ENCODE measurements at regions not wholly inside any gene's neighbourhood (a gene's known extent, or its start where the extent isn't known, plus 50 kb on each side); places are given as distances from the start of the nearest gene placed in this dataset.
A peak's percentile ranks its signal among the peaks of the same experiment; 100 is the strongest.
"Not testable (repeated sequence)": the region's sequence is repeated elsewhere in the genome, so short reads cannot be mapped to it uniquely, and the experiment has no call there.

DNA sequence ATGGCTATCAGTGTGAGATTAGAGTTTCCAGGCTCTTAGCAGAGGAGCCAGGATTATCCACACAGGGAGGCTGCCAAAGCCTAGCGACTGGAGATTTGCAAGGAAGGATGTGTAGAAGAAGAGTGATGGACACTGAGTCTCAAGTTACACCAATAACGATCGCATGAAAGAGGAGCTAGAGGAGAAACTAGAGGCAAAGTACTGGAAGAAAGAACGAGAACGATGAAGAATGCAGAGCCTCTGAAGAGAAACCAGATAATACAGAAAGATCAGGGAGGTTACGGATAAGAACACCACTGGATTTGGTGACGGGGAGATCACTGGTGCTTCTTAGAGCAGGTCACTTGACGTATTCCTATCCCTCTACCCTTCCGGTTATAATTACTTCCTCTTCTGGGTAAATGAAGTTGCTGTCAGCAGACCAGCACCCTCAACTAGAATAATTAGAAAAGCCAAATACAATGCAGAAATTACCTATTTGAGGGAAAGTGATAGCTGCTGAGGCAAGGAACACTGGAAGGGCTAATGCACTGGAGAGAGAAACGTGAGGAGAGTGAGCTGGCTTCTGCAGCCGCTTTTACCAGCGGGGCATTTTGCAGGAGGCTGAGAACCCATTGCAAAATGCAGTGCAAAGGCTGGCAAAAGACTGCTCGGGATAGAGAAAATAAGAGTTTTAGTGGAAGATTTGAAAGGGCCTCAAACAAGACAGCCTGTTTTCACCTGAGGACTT, 93.1 kb upstream of the HIF1A start:
- Histone ChIP-seq H3K4me3 (ENCODE audit: extremely low read depth, insufficient read depth, low read length, poor library complexity, severe bottlenecking) (no peak overlapping the region), H3K36me3 (ENCODE audit: control insufficient read depth, insufficient read depth, low read length) (no peaks in the 10 kb centered on the region), H3K27ac (ENCODE audit: low read depth, low read length, severe bottlenecking) (peak overlapping the region; percentile 83), H3K4me1 (ENCODE audit: control insufficient read depth, insufficient read depth, low read length, poor library complexity, severe bottlenecking) (peaks cover 41% of the 10 kb centered on the region), H3K9me3 (ENCODE audit: control insufficient read depth, low read length) (no peaks in the 10 kb centered on the region)
- WGBS, 2 experiments (ENCODE audit: insufficient coverage in 2 of 2), result 59 to 64% methylated on average over 11 to 12 of the region's 13 CpGs

DNA sequence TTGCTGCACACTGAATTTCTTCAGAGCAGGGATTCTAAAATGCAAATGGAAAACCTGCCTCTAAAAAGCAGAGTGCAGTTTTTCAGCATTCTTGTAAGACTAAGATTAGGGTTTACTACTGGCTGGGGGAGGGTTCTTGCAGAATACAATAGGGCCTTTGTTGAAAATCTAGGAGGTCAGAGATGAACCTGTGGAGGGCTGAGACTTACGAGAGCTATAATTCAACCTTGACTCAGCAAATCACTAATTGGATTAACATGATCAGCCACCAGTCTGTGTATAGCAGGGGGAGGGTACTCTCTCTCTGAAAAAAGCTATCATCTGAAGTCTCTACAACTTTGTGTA, 92.6 kb upstream of the HIF1A start:
- 60% methylated on average over 1 of the region's 1 CpG; no CpG with 5 or more reads in 1 of the 2 experiments for WGBS, 2 experiments (ENCODE audit: insufficient coverage in 2 of 2)
- Histone ChIP-seq H3K27ac (ENCODE audit: low read depth, low read length, severe bottlenecking) (peak overlapping the region; percentile 83), H3K9me3 (ENCODE audit: control insufficient read depth, low read length) (no peaks in the 10 kb centered on the region), H3K4me3 (ENCODE audit: extremely low read depth, insufficient read depth, low read length, poor library complexity, severe bottlenecking) (no peak overlapping the region), H3K4me1 (ENCODE audit: control insufficient read depth, insufficient read depth, low read length, poor library complexity, severe bottlenecking) (peaks cover 45% of the 10 kb centered on the region), H3K36me3 (ENCODE audit: control insufficient read depth, insufficient read depth, low read length) (no peaks in the 10 kb centered on the region)

DNA sequence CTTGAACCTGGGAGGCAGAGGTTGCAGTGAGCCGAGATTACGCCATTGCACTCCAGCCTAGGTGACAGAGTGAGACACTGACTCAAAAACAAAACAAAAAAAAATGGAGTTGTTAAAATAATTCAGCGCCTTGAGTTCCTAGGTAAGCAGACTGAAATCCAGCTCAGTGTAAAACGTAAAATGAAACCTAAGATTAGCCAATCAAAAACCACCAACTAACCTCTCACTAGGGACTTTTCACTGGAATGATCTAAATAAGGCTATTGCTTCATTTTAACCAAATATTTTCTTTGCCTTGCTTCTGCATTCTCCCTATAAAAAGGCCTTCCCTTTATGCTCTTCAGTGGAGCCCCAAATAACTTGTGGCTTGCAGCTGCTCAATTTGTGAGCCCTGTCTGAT, 91.6 kb upstream of the HIF1A start:
- Histone ChIP-seq H3K27ac (ENCODE audit: low read depth, low read length, severe bottlenecking) (no peak overlapping the region), H3K9me3 (ENCODE audit: control insufficient read depth, low read length) (no peaks in the 10 kb centered on the region), H3K36me3 (ENCODE audit: control insufficient read depth, insufficient read depth, low read length) (no peaks in the 10 kb centered on the region), H3K4me3 (ENCODE audit: extremely low read depth, insufficient read depth, low read length, poor library complexity, severe bottlenecking) (no peak overlapping the region), H3K4me1 (ENCODE audit: control insufficient read depth, insufficient read depth, low read length, poor library complexity, severe bottlenecking) (peaks cover 45% of the 10 kb centered on the region)
- 86 to 94% methylated on average over 2 to 4 of the region's 4 CpGs for WGBS, 2 experiments (ENCODE audit: insufficient coverage in 2 of 2)

DNA sequence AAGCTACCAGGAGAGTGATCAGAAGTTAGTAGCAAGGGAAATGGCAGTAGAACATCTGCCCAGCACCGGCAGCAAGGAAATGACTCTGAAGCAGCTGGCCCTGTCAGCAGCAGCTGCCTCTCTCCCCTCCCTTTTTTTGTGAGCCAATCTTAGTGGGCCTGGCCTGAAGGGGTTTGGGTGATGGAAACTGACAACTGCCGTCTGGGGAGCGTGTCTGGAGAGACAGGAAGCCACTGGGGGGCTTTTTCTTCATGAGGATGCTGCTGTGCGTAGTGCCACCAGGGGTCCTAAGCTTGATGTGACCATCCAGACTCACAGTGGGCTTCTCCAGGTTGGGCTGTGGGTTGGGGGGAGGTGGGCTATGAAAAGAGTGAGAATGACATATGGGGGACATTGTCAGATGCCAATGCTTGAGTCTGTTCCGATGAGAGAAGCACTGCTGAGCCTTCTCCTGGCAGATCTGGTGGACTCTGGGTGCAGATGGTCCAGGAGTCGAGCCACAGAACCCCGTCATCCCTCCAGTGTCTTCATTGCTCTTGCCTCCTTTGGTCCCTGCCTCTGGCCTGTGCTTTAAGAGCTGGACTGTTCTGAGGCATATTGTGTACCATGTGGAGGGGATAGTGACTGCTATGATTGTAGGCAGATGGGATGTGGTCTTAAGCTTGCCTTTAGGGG, 87.6 kb upstream of the HIF1A start:
- Histone ChIP-seq H3K9me3 (ENCODE audit: control insufficient read depth, low read length) (no peaks in the 10 kb centered on the region), H3K27ac (ENCODE audit: low read depth, low read length, severe bottlenecking) (no peak overlapping the region), H3K4me3 (ENCODE audit: extremely low read depth, insufficient read depth, low read length, poor library complexity, severe bottlenecking) (no peak overlapping the region), H3K36me3 (ENCODE audit: control insufficient read depth, insufficient read depth, low read length) (no peaks in the 10 kb centered on the region), H3K4me1 (ENCODE audit: control insufficient read depth, insufficient read depth, low read length, poor library complexity, severe bottlenecking) (peaks cover 38% of the 10 kb centered on the region)
- WGBS, 2 experiments (ENCODE audit: insufficient coverage in 2 of 2), result 65 to 70% methylated on average over 5 of the region's 7 CpGs

DNA sequence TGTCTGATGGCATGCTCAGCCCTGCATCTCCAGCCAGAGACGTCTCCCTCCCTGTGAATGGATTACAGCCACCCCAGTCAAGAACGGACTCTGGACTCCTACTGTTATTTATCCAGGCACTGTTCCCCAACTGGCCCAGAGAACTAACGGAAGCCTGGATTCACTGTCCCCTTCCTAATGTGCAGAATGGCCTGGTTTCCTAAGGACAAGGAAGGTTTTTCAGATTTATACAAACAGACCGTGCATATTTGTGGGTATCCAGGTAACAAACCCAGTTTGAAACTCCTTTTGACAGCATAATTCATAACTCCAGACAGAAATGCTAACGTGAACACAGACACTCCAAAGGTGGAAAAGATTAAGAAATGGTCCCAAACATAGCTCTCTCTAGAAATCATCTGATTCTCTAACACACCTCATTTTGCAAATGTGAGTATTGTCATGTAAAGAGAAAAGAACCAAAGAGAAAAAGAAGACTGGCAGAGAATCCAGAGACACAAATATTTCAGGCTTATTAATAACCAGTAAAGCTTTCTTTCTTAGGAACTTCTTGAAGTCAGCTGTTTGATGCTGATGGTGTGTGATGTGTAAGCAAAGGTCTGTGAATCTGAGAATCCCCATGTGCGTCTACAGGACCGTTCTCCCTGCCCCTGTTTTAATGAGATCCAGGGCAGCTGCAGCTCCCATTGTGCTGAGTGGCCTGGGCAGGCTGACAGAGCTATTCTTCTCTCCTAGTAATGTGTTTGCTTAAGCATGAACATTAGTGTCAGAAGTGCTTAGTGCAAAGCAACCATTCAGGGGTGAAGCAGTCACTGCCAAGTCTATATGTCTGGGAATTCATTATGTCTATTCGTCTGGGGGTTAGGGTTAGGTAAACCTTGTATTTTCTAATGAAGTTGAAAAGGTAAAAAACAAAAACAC, 86.8 kb upstream of the HIF1A start:
- 85 to 89% methylated on average over 3 to 5 of the region's 8 CpGs for WGBS, 2 experiments (ENCODE audit: insufficient coverage in 2 of 2)
- no peaks in the 10 kb centered on the region for H3K36me3 ChIP-seq (ENCODE audit: control insufficient read depth, insufficient read depth, low read length)
- H3K9me3 ChIP-seq (ENCODE audit: control insufficient read depth, low read length), result no peaks in the 10 kb centered on the region
- no peak overlapping the region for H3K27ac ChIP-seq (ENCODE audit: low read depth, low read length, severe bottlenecking)
- H3K4me3 ChIP-seq (ENCODE audit: extremely low read depth, insufficient read depth, low read length, poor library complexity, severe bottlenecking), result no peak overlapping the region
- peaks cover 31% of the 10 kb centered on the region for H3K4me1 ChIP-seq (ENCODE audit: control insufficient read depth, insufficient read depth, low read length, poor library complexity, severe bottlenecking)

DNA sequence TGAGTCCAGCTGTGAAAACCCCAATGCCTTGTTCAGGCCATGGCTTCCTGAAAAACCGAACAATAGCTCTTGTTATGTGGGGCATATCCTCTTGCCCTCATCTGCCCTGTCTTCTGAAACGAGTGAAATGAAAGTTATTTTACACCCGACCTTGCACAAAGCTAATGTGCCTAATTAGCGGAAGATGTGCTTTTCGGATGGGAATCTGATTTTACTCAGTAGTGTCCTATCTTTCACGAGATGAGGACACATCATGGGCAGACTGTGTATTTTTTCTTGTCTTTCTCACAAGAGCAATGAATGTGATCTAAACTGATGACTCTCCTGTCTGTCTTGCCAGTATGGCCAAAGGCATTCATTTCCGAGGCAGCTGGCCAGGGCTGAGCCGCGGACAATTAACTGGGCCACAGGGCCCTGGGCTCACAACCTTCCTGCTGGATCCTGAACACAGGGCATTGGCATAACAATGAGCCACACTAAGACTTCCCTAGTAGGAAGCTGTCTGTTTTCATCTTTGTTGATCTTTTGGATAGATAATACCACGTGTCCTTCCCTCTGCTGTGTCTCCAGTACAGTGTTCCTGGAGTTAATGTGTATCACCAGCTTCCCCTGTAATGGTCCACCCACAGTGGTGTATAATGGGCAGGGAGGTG, 86.0 kb upstream of the HIF1A start:
- Histone ChIP-seq H3K27ac (ENCODE audit: low read depth, low read length, severe bottlenecking) (no peak overlapping the region), H3K4me1 (ENCODE audit: control insufficient read depth, insufficient read depth, low read length, poor library complexity, severe bottlenecking) (peaks cover 31% of the 10 kb centered on the region), H3K36me3 (ENCODE audit: control insufficient read depth, insufficient read depth, low read length) (no peaks in the 10 kb centered on the region), H3K9me3 (ENCODE audit: control insufficient read depth, low read length) (no peaks in the 10 kb centered on the region), H3K4me3 (ENCODE audit: extremely low read depth, insufficient read depth, low read length, poor library complexity, severe bottlenecking) (no peak overlapping the region)
- WGBS, 2 experiments (ENCODE audit: insufficient coverage in 2 of 2), result 38 to 45% methylated on average over 8 to 9 of the region's 10 CpGs

DNA sequence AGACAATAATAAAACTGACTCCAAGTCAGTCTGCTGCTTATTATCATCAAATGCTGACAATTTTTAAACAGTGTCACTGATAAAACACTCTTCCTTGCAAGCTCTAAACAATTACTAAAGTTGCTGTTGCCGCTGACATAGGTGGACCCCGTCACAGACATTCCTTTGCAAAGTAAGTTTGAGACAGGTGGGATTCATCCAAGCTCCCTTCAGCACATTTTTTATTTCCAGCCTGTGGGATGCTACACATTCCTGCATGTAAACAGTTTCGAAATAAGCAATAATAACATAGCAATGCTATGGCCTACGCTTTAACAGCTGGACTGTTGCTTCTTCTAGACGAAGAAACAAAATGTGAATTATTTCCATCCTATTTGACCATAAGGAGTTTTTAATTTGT, 85.4 kb upstream of the HIF1A start:
- WGBS, 2 experiments (ENCODE audit: insufficient coverage in 2 of 2), result 61 to 92% methylated on average over 2 to 3 of the region's 5 CpGs
- Histone ChIP-seq H3K9me3 (ENCODE audit: control insufficient read depth, low read length) (no peaks in the 10 kb centered on the region), H3K36me3 (ENCODE audit: control insufficient read depth, insufficient read depth, low read length) (no peaks in the 10 kb centered on the region), H3K4me1 (ENCODE audit: control insufficient read depth, insufficient read depth, low read length, poor library complexity, severe bottlenecking) (peaks cover 31% of the 10 kb centered on the region), H3K27ac (ENCODE audit: low read depth, low read length, severe bottlenecking) (no peak overlapping the region), H3K4me3 (ENCODE audit: extremely low read depth, insufficient read depth, low read length, poor library complexity, severe bottlenecking) (no peak overlapping the region)

DNA sequence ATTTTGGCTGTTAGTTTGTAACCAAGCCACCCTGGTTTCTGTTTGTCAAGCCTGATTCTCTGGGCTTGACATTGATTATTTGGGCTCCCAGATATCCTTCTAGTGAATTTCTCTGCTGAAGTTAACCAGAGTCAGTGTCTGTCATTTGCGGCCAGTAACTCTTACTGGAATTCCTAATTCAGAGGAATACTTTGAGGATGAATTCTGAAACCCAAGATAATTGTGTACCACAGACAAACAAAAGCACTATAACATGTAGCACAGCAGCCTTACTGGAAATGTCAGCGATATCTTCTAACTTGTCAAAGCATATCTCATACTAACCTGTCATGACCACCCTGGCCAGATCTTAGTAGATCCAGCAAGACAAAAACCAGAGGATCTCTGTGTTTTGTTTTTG, 84.4 kb upstream of the HIF1A start:
- peak overlapping the region; percentile 72 for H3K27ac ChIP-seq (ENCODE audit: low read depth, low read length, severe bottlenecking)
- H3K4me1 ChIP-seq (ENCODE audit: control insufficient read depth, insufficient read depth, low read length, poor library complexity, severe bottlenecking), result peaks cover 33% of the 10 kb centered on the region
- H3K4me3 ChIP-seq (ENCODE audit: extremely low read depth, insufficient read depth, low read length, poor library complexity, severe bottlenecking), result no peak overlapping the region
- no peaks in the 10 kb centered on the region for H3K9me3 ChIP-seq (ENCODE audit: control insufficient read depth, low read length)
- 93 to 100% methylated on average over 2 of the region's 2 CpGs for WGBS, 2 experiments (ENCODE audit: insufficient coverage in 2 of 2)
- no peaks in the 10 kb centered on the region for H3K36me3 ChIP-seq (ENCODE audit: control insufficient read depth, insufficient read depth, low read length)

DNA sequence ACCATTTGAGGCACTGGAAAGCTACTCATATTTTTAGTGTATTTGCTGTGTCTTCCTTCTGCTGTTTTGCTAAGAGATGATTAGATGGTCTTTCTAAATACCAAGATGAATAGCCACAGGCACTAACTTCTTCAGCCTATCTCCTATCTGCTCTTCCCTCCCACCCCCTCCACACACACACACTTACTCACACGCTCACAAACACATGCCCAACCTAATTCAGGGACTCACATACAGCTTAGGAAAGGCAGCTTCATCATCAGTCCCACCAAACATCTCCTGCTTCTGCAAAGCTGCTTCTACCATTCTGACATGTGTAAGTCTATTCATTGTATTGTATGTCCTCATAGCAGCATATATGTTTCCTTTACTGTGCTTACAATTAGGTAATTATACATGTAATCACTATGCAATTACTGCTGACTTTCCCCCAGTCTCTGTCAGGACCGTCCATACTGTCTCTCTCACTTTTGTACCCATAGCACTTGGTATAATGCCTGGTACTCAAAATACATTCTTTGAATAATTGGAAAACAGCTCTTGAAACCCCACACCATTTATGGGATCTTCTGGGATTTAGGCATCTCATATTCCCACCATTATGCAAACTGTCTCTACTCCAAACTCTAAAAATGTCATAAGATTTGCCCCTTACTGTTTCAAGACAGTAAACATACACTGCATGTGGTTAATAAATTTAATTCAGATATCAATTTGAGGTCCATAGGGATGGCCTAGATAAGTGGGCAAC, 83.3 kb upstream of the HIF1A start:
- Histone ChIP-seq H3K27ac (ENCODE audit: low read depth, low read length, severe bottlenecking) (no peak overlapping the region), H3K4me3 (ENCODE audit: extremely low read depth, insufficient read depth, low read length, poor library complexity, severe bottlenecking) (no peak overlapping the region), H3K36me3 (ENCODE audit: control insufficient read depth, insufficient read depth, low read length) (no peaks in the 10 kb centered on the region), H3K4me1 (ENCODE audit: control insufficient read depth, insufficient read depth, low read length, poor library complexity, severe bottlenecking) (peaks cover 39% of the 10 kb centered on the region), H3K9me3 (ENCODE audit: control insufficient read depth, low read length) (no peaks in the 10 kb centered on the region)
- 86 to 100% methylated on average over 1 to 2 of the region's 2 CpGs for WGBS, 2 experiments (ENCODE audit: insufficient coverage in 2 of 2)

DNA sequence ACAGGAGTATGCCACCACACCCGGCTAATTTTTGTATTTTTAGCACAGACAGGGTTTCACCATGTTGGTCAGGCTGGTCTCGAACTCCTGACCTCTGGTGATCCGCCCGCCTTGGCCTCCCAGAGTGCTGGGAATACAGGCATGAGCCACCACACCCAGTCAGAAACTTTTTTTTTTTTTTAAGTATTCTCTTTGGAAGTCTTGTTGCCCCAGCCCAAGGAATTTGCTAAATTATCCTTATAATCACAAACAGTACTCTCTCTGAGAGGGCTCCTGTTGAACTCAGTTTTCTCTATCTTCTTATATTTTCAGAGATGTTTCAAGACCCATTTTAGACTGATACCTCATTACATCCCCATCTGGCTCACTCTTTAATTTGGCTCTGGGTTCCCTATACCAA, 82.3 kb upstream of the HIF1A start:
- not testable (repeated sequence) for H3K9me3 ChIP-seq (ENCODE audit: control insufficient read depth, low read length); H3K27ac ChIP-seq (ENCODE audit: low read depth, low read length, severe bottlenecking); H3K36me3 ChIP-seq (ENCODE audit: control insufficient read depth, insufficient read depth, low read length); H3K4me3 ChIP-seq (ENCODE audit: extremely low read depth, insufficient read depth, low read length, poor library complexity, severe bottlenecking)
- WGBS, 2 experiments (ENCODE audit: insufficient coverage in 2 of 2), result 96 to 100% methylated on average over 2 to 4 of the region's 4 CpGs
- peaks cover 34% of the 10 kb centered on the region for H3K4me1 ChIP-seq (ENCODE audit: control insufficient read depth, insufficient read depth, low read length, poor library complexity, severe bottlenecking)
